Endothelial cell (in vitro differentiated cells): ENCODE measurements at regions not wholly inside any gene's neighbourhood (a gene's known extent, or its start where the extent isn't known, plus 50 kb on each side); places are given as distances from the start of the nearest gene placed in this dataset.

Experiments used
- DNase-seq: peaks from one replicate; pipeline ENCODE4 v3.0.0; 2021; ENCODE audit warnings: low spot score
- H3K27ac Mint-ChIP-seq: one replicate; pipeline ENCODE4 v1.8.0; 2021; ENCODE audit warnings: mixed read lengths, inconsistent platforms; ENCODE audit not compliant: unreplicated experiment
- H3K27me3 Mint-ChIP-seq: one replicate; pipeline ENCODE4 v1.8.0; 2021; ENCODE audit warnings: mild to moderate bottlenecking, moderate library complexity, mixed read lengths, inconsistent platforms; ENCODE audit not compliant: unreplicated experiment
- H3K36me3 Mint-ChIP-seq: one replicate; pipeline ENCODE4 v1.8.0; 2021; ENCODE audit warnings: mild to moderate bottlenecking, low read depth, mixed read lengths, inconsistent platforms; ENCODE audit not compliant: unreplicated experiment
- H3K4me1 Mint-ChIP-seq: one replicate; pipeline ENCODE4 v1.8.0; 2021; ENCODE audit warnings: mild to moderate bottlenecking, mixed read lengths, inconsistent platforms; ENCODE audit not compliant: unreplicated experiment
- H3K4me3 Mint-ChIP-seq: one replicate; pipeline ENCODE4 v1.8.0; 2021; ENCODE audit warnings: mild to moderate bottlenecking, mixed read lengths, inconsistent platforms; ENCODE audit not compliant: unreplicated experiment
- H3K9me3 Mint-ChIP-seq: one replicate; pipeline ENCODE4 v1.8.0; 2021; ENCODE audit warnings: mixed read lengths, inconsistent platforms; ENCODE audit not compliant: unreplicated experiment
- CTCF ChIP-seq: fragments of 200-600 bp; sonication (generic); IDR thresholded peaks from one replicate; pipeline ENCODE4 v1.5.0; 2021; ENCODE audit warnings: antibody characterized with exemption; ENCODE audit not compliant: unreplicated experiment

DNA sequence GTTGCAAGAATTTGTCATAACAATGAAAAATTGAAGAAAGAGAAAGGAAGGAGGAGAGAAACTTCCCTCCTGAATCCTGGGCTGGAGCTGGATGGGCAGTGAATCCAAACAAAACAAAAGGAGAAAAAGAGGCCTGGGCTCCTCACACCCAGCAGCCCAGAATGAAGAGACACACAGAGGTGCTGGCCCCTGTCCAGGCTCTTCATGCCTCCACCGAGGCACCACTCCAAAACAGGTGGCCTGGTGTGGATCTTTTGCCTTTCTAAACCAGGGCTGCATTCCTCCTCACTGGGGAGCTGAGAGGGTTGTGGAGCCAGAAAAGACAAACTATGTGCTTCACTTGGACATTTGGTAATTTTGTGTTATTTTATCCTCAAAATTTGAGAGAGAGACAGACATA is 76.0 kb downstream of the FAM124B start:
- DNase-seq, result no peak
- no peak for TF ChIP-seq CTCF
- Mint-ChIP-seq H3K36me3 (peaks cover 3% of the 10 kb centered on the region), H3K4me1 (peaks cover 15% of the 10 kb centered on the region), H3K27me3 (peaks cover 5% of the 10 kb centered on the region), H3K9me3 (no peaks in the 10 kb centered on the region), H3K27ac (no peak overlapping the region), H3K4me3 (no peak overlapping the region)

DNA sequence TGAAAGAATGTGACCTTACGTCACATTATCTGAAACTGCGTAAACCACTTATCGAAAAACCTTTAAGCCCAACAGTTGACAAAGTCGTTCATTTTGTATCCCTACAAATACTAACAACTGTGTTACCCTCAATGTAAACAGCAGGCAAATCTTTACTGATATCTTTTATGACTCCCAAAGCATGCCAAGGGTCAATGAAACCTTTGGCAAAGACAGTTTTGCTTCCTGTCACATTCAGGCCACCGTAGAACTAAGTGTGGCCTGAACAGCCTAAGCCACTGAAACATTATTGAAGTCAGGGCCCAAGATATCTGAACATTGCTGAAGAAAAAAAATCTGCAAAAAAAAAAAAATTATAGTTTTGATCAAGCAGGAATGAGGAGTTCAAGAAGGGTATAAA is 77.3 kb downstream of the FAM124B start:
- TF ChIP-seq CTCF, result no peak
- DNase-seq, result no peak
- H3K9me3 Mint-ChIP-seq, result no peaks in the 10 kb centered on the region
- no peak overlapping the region for H3K27ac Mint-ChIP-seq
- H3K4me3 Mint-ChIP-seq, result no peak overlapping the region
- H3K36me3 Mint-ChIP-seq, result peaks cover 3% of the 10 kb centered on the region
- peaks cover 15% of the 10 kb centered on the region for H3K4me1 Mint-ChIP-seq
- H3K27me3 Mint-ChIP-seq, result peaks cover 5% of the 10 kb centered on the region

DNA sequence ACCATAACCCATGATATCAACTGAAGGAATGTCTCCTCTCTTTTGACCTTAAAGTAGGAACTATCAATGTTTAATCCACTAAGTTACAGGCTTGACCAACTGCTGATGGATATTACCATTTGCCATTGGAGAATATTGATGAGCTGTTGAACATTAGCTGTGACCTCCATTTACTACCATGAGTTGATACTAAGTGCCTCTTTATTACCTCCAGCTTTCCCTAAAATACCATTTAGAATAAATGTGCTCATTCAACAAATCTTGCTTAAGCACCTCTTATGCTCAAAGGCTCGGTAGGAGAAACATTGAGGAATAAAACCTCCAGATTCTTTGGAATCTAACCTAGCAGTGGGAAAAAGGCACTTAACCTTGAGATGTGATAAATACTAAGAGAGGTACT is 81.2 kb downstream of the FAM124B start:
- Mint-ChIP-seq H3K4me1 (peaks cover 17% of the 10 kb centered on the region), H3K9me3 (no peaks in the 10 kb centered on the region), H3K36me3 (no peaks in the 10 kb centered on the region), H3K27ac (no peak overlapping the region), H3K4me3 (no peak overlapping the region), H3K27me3 (no peaks in the 10 kb centered on the region)
- no peak for DNase-seq
- TF ChIP-seq CTCF, result no peak

DNA sequence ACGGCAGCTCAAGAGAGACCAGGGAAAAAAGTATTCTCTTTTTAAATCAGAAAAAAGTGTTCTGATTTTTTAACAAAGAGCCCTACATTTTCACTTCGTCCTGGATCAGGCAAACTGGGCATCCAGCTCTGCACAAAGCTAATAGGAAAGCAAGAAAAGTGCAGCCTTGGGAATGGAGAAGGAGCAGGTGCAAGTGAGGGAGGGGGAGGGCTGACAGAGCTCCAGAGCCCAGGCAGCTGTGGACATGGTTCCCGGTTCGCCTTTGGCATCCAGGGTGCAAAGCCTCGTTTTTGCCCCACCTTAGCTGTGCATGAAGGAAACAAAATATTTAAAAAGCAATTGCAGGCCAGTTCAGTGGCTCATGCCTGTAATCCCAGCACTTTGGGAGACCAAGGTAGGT is 82.2 kb downstream of the FAM124B start:
- Mint-ChIP-seq H3K36me3 (no peaks in the 10 kb centered on the region), H3K9me3 (no peaks in the 10 kb centered on the region), H3K4me3 (no peak overlapping the region), H3K27ac (no peak overlapping the region), H3K27me3 (no peaks in the 10 kb centered on the region), H3K4me1 (peaks cover 10% of the 10 kb centered on the region)
- no peak for DNase-seq
- no peak for TF ChIP-seq CTCF

- no peak for TF ChIP-seq CTCF
- no peak for DNase-seq
- no peaks in the 10 kb centered on the region for H3K27me3 Mint-ChIP-seq
- H3K27ac Mint-ChIP-seq, result no peak overlapping the region
- no peaks in the 10 kb centered on the region for H3K9me3 Mint-ChIP-seq
- no peaks in the 10 kb centered on the region for H3K36me3 Mint-ChIP-seq
- no peak overlapping the region for H3K4me3 Mint-ChIP-seq
- H3K4me1 Mint-ChIP-seq, result peaks cover 4% of the 10 kb centered on the region
Measured at GRCh38 chr2:224312741-224313140, 89.2 kb downstream of the FAM124B start.
